H9 (cell line): ENCODE measurements at regions not wholly inside any gene's neighbourhood (a gene's known extent, or its start where the extent isn't known, plus 50 kb on each side); places are given as distances from the start of the nearest gene placed in this dataset.

ENCODE experiments used
- DNase-seq: peaks from one replicate; pipeline ENCODE4 v3.0.0-alpha.2; 2017
- H2AFZ ChIP-seq: one replicate; pipeline ENCODE4 v1.6.1; 2013; ENCODE audit warnings: mild to moderate bottlenecking, low read length, control low read depth, moderate library complexity
- H2AK5ac ChIP-seq: 2 replicates; pipeline ENCODE4 v1.6.1; 2013; ENCODE audit warnings: low read length, control low read depth, mixed read lengths; ENCODE audit not compliant: insufficient read length
- H2BK120ac ChIP-seq: one replicate; pipeline ENCODE4 v1.6.1; 2013; ENCODE audit warnings: low read depth, mild to moderate bottlenecking, low read length, control low read depth, inconsistent platforms; ENCODE audit not compliant: poor library complexity, severe bottlenecking
- H2BK12ac ChIP-seq: 2 replicates; pipeline ENCODE4 v1.6.1; 2013; ENCODE audit warnings: low read length, control low read depth, mixed read lengths, low read depth; ENCODE audit not compliant: insufficient read length
- H2BK15ac ChIP-seq: 2 replicates; pipeline ENCODE4 v1.6.1; 2013; ENCODE audit warnings: low read depth, low read length, control low read depth
- H2BK20ac ChIP-seq: one replicate; pipeline ENCODE4 v1.6.1; 2013; ENCODE audit warnings: low read depth, mild to moderate bottlenecking, low read length, control low read depth, inconsistent platforms; ENCODE audit not compliant: poor library complexity, severe bottlenecking
- H2BK5ac ChIP-seq: 2 replicates; pipeline ENCODE4 v1.6.1; 2013; ENCODE audit warnings: low read length, control low read depth, mixed read lengths; ENCODE audit not compliant: insufficient read length
- H3K14ac ChIP-seq: 2 replicates; pipeline ENCODE4 v1.6.1; 2013; ENCODE audit warnings: low read length, control low read depth; ENCODE audit not compliant: insufficient read depth
- H3K18ac ChIP-seq: 2 replicates; pipeline ENCODE4 v1.6.1; 2013; ENCODE audit warnings: low read depth, mild to moderate bottlenecking, mixed read lengths, low read length, control low read depth; ENCODE audit not compliant: insufficient read length
- H3K23ac ChIP-seq: 2 replicates; pipeline ENCODE4 v1.6.1; 2013; ENCODE audit warnings: low read length, control low read depth, mixed read lengths, low read depth; ENCODE audit not compliant: insufficient read length
- H3K23me2 ChIP-seq: 2 replicates; pipeline ENCODE4 v1.6.1; 2013; ENCODE audit warnings: low read depth, mild to moderate bottlenecking, mixed read lengths, low read length, control low read depth; ENCODE audit not compliant: insufficient read length, poor library complexity, severe bottlenecking
- H3K27ac ChIP-seq: 2 replicates; pipeline ENCODE4 v1.5.1; 2013; ENCODE audit warnings: low read length, control low read depth, mixed read lengths, low read depth; ENCODE audit not compliant: insufficient read length
- H3K27me3 ChIP-seq: 2 replicates; pipeline ENCODE4 v1.6.1; 2013; ENCODE audit warnings: low read length, control low read depth, inconsistent platforms; ENCODE audit not compliant: insufficient read depth
- H3K4ac ChIP-seq: 2 replicates; pipeline ENCODE4 v1.6.1; 2013; ENCODE audit warnings: low read depth, mild to moderate bottlenecking, control low read depth, inconsistent platforms, low read length, moderate library complexity
- H3K4me1 ChIP-seq: 2 replicates; pipeline ENCODE4 v1.6.1; 2013; ENCODE audit warnings: low read length, control low read depth, inconsistent platforms; ENCODE audit not compliant: insufficient read depth
- H3K4me2 ChIP-seq: 2 replicates; pipeline ENCODE4 v1.6.1; 2013; ENCODE audit warnings: low read length, control low read depth, mixed read lengths; ENCODE audit not compliant: insufficient read length, insufficient read depth
- H3K56ac ChIP-seq: 2 replicates; pipeline ENCODE4 v1.6.1; 2013; ENCODE audit warnings: low read depth, mild to moderate bottlenecking, mixed read lengths, low read length, control low read depth; ENCODE audit not compliant: insufficient read length
- H3K79me1 ChIP-seq: 2 replicates; pipeline ENCODE4 v1.6.1; 2013; ENCODE audit warnings: low read depth, mild to moderate bottlenecking, moderate library complexity, low read length, control low read depth, inconsistent platforms; ENCODE audit not compliant: insufficient read depth, poor library complexity, severe bottlenecking
- H3K79me2 ChIP-seq: 2 replicates; pipeline ENCODE4 v1.6.1; 2013; ENCODE audit warnings: low read length, control low read depth, inconsistent platforms; ENCODE audit not compliant: insufficient read depth
- H3K9ac ChIP-seq: 2 replicates; pipeline ENCODE4 v1.6.1; 2013; ENCODE audit warnings: low read length, control low read depth, mixed read lengths; ENCODE audit not compliant: insufficient read length; ENCODE audit errors: extremely low read depth
- H3K9me3 ChIP-seq: one replicate; pipeline ENCODE4 v1.6.1; 2013; ENCODE audit warnings: low read depth, low read length, inconsistent platforms; ENCODE audit not compliant: control insufficient read depth
- H3T11ph ChIP-seq: one replicate; pipeline ENCODE4 v1.6.1; 2013; ENCODE audit warnings: mild to moderate bottlenecking, low read length, control low read depth, inconsistent platforms
- H4K20me1 ChIP-seq: one replicate; pipeline ENCODE4 v1.6.1; 2013; ENCODE audit not compliant: control insufficient read depth, insufficient read length, insufficient read depth
- H4K5ac ChIP-seq: 2 replicates; pipeline ENCODE4 v1.6.1; 2013; ENCODE audit warnings: low read depth, mild to moderate bottlenecking, mixed read lengths, low read length, control low read depth; ENCODE audit not compliant: insufficient read length
- H4K8ac ChIP-seq: replicated peaks from 2 replicates; pipeline ENCODE4 v1.6.1; 2013; ENCODE audit warnings: low read length, control low read depth, mixed read lengths, low read depth; ENCODE audit not compliant: insufficient read length
- H4K91ac ChIP-seq: 2 replicates; pipeline ENCODE4 v1.6.1; 2013; ENCODE audit warnings: low read depth, mild to moderate bottlenecking, moderate library complexity, mixed read lengths, low read length, control low read depth; ENCODE audit not compliant: insufficient read length
- H3K27ac Mint-ChIP-seq, 3 experiments: 2 replicates in 2 of 3; 3 replicates in 1 of 3; pipeline ENCODE4 v1.8.0; 2020 to 2021; ENCODE audit warnings: mixed read lengths in 3 of 3, mild to moderate bottlenecking in 1 of 3, moderate library complexity in 1 of 3
- H3K27me3 Mint-ChIP-seq: 2 replicates; pipeline ENCODE4 v1.8.0; 2021; ENCODE audit warnings: low read depth, mild to moderate bottlenecking, moderate library complexity, mixed read lengths
- H3K36me3 Mint-ChIP-seq, 3 experiments: 2 replicates in 2 of 3; 3 replicates in 1 of 3; pipeline ENCODE4 v1.8.0; 2020 to 2021; ENCODE audit warnings: low read depth in 3 of 3, mixed read lengths in 3 of 3; ENCODE audit not compliant: insufficient read depth in 1 of 3
- H3K4me1 Mint-ChIP-seq, 2 experiments: 2 replicates each; pipeline ENCODE4 v1.8.0; 2020; ENCODE audit warnings: mixed read lengths in 2 of 2
- H3K4me3 Mint-ChIP-seq, 2 experiments: 2 replicates in 1 of 2; 3 replicates in 1 of 2; pipeline ENCODE4 v1.8.0; 2020 to 2021; ENCODE audit warnings: mild to moderate bottlenecking in 2 of 2, mixed read lengths in 2 of 2, moderate library complexity in 1 of 2
- H3K9me3 Mint-ChIP-seq, 2 experiments: 2 replicates in 1 of 2; 3 replicates in 1 of 2; pipeline ENCODE4 v1.8.0; 2020; ENCODE audit warnings: mild to moderate bottlenecking in 2 of 2, mixed read lengths in 2 of 2, moderate library complexity in 1 of 2
- CTCF ChIP-seq: fragments of 200-600 bp; sonication (generic); conservative IDR thresholded peaks from 3 replicates; pipeline ENCODE4 v1.8.0; 2021; ENCODE audit warnings: antibody characterized with exemption, mild to moderate bottlenecking
- WGBS: extraction: QIAGEN DNeasy Blood & Tissue Kit; methylation state at CpG from one replicate; pipeline ENCODE4 v1.1.7; 2013; ENCODE audit warnings: missing lambda C conversion rate, low lambda C conversion rate, mixed read lengths; ENCODE audit not compliant: insufficient read length; ENCODE audit errors: extremely low coverage; 5-methylcytosine and 5-hydroxymethylcytosine counted together

GRCh38 chr13:74077375-74077774, 56.8 kb downstream of the KLF12 start:
- no peak overlapping the region for H4K8ac ChIP-seq
- no peaks in the 10 kb centered on the region for H3K9me3 ChIP-seq
- no peak overlapping the region for H2BK20ac ChIP-seq
- no peak overlapping the region for H4K5ac ChIP-seq
- no peak overlapping the region for H3K56ac ChIP-seq
- no peaks in the 10 kb centered on the region for H3K23me2 ChIP-seq
- no peak overlapping the region for H3K4ac ChIP-seq
- DNase-seq: no peak
- WGBS: no CpG with 5 or more reads among the region's 2 CpGs
- H3K9ac ChIP-seq: no peak overlapping the region
- H3K18ac ChIP-seq: no peak overlapping the region
- no peak overlapping the region for H3K14ac ChIP-seq
- no peak overlapping the region for H3K23ac ChIP-seq
- no peak overlapping the region for H3K27ac ChIP-seq
- Mint-ChIP-seq H3K27me3 (no peaks in the 10 kb centered on the region), H3K36me3 (peaks cover 0 to 2% (median 0%) of the 10 kb centered on the region in 3 experiments; a peak in 3 of 7 replicates), H3K4me1 (peaks cover 6 to 9% of the 10 kb centered on the region in 2 experiments), H3K4me3 (no peak overlapping the region), H3K9me3 (no peaks in the 10 kb centered on the region), H3K27ac (no peak overlapping the region)
- no peak overlapping the region for H2AFZ ChIP-seq
- no peak overlapping the region for H3K4me2 ChIP-seq
- H2BK15ac ChIP-seq: no peak overlapping the region
- no peaks in the 10 kb centered on the region for H4K20me1 ChIP-seq
- H2BK120ac ChIP-seq: no peak overlapping the region
- no peak overlapping the region for H4K91ac ChIP-seq
- TF ChIP-seq CTCF: no peak
- no peaks in the 10 kb centered on the region for H3K79me1 ChIP-seq
- H2BK5ac ChIP-seq: no peak overlapping the region
- H3K4me1 ChIP-seq: no peaks in the 10 kb centered on the region
- H2BK12ac ChIP-seq: no peak overlapping the region
- H2AK5ac ChIP-seq: no peak overlapping the region
- no peaks in the 10 kb centered on the region for H3K27me3 ChIP-seq
- H3T11ph ChIP-seq: no peak overlapping the region
- no peaks in the 10 kb centered on the region for H3K79me2 ChIP-seq
